Keratinocyte (primary cell): ENCODE measurements at regions not wholly inside any gene's neighbourhood (a gene's known extent, or its start where the extent isn't known, plus 50 kb on each side); places are given as distances from the start of the nearest gene placed in this dataset.

Experiments
- CTCF ChIP-seq, 3 experiments: IDR thresholded peaks in 1 of 3; conservative IDR thresholded peaks in 1 of 3; optimal IDR thresholded peaks in 1 of 3; 2 replicates in 2 of 3; 3 replicates in 1 of 3; pipeline versions ENCODE3 to v1.5.1; 2011; ENCODE audit warnings: low read length in 3 of 3, mild to moderate bottlenecking in 3 of 3, moderate library complexity in 2 of 3, control low read depth in 1 of 3, inconsistent platforms in 1 of 3; ENCODE audit not compliant: insufficient read depth in 2 of 3; ENCODE audit errors: extremely low read depth in 1 of 3
- EZH2 ChIP-seq: IDR thresholded peaks from one replicate; pipeline ENCODE4 v1.6.1; 2012; ENCODE audit warnings: inconsistent platforms, mild to moderate bottlenecking, low read length, moderate library complexity

- TF ChIP-seq CTCF (optimal IDR thresholded peaks at IDR 0.05 in 1 of 3, IDR thresholded peaks at IDR 0.05 in 1 of 3, conservative IDR thresholded peaks at IDR 0.05 in 1 of 3; ENCODE audit: extremely low read depth in 1 of 3, insufficient read depth in 2 of 3, low read length in 3 of 3), result no peak
- no peak for TF ChIP-seq EZH2
These were observed 162.2 kb upstream of the TNRC6C start for GRCh38 chr17:77796176-77796860.
